PC-9 (cell line): ENCODE measurements at regions not wholly inside any gene's neighbourhood (a gene's known extent, or its start where the extent isn't known, plus 50 kb on each side); places are given as distances from the start of the nearest gene placed in this dataset.
"Not testable (repeated sequence)": the region's sequence is repeated elsewhere in the genome, so short reads cannot be mapped to it uniquely, and the experiment has no call there.

ENCODE experiments used
- BruUV-seq: library from RNA; stranded (reverse); fragments of 400-500 nt; replicated peaks from 2 replicates; lab custom pipeline; 2021; lab: Mats Ljungman, UMichigan
- CTCF ChIA-PET: fragments of 300-600 bp; sonication (Branson Sonifier 250); formaldehyde crosslinking; loops from one replicate; lab custom pipeline; 2022; ENCODE audit warnings: antibody characterized with exemption; lab: Charles Lee
- POLR2A ChIA-PET: fragments of 300-600 bp; sonication (Branson Sonifier 250); formaldehyde crosslinking; loops from one replicate; lab custom pipeline; 2022; ENCODE audit warnings: antibody characterized with exemption; ENCODE audit not compliant: unreplicated experiment; lab: Charles Lee
- DNase-seq, 2 experiments: peaks; one replicate each; pipeline versions ENCODE4 v3.0.0 to v3.0.0-alpha.2; 2015 to 2022; ENCODE audit warnings: mixed read lengths in 1 of 2
- H2AFZ ChIP-seq: fragments of 200-600 bp; sonication (generic); 2 replicates; pipeline ENCODE4 v1.8.1; 2017; ENCODE audit warnings: antibody characterized with exemption
- H3F3A ChIP-seq: fragments of 200-600 bp; sonication (generic); 2 replicates; pipeline ENCODE4 v1.8.1; 2017; ENCODE audit warnings: antibody characterized with exemption, mild to moderate bottlenecking, low read depth; ENCODE audit not compliant: insufficient read depth
- H3K27ac ChIP-seq: fragments of 200-600 bp; sonication (generic); 2 replicates; pipeline ENCODE4 v1.6.1; 2016; ENCODE audit warnings: mixed run types
- H3K27me3 ChIP-seq: fragments of 200-600 bp; sonication (generic); 2 replicates; pipeline ENCODE4 v1.6.1; 2016; ENCODE audit warnings: low read depth, mixed run types; ENCODE audit not compliant: insufficient read depth
- H3K36me3 ChIP-seq: fragments of 200-600 bp; sonication (generic); 2 replicates; pipeline ENCODE4 v1.6.1; 2016; ENCODE audit warnings: low read depth, mixed run types
- H3K4me1 ChIP-seq: fragments of 200-600 bp; sonication (generic); replicated peaks from 2 replicates; pipeline ENCODE4 v1.6.1; 2016; ENCODE audit warnings: mixed run types; ENCODE audit not compliant: insufficient read depth
- H3K4me2 ChIP-seq: fragments of 200-600 bp; sonication (generic); 2 replicates; pipeline ENCODE4 v1.6.1; 2017; ENCODE audit warnings: mixed run types
- H3K4me3 ChIP-seq: fragments of 200-600 bp; sonication (generic); 2 replicates; pipeline ENCODE4 v1.6.1; 2016; ENCODE audit warnings: mixed run types
- H3K79me2 ChIP-seq: fragments of 200-600 bp; sonication (generic); 2 replicates; pipeline ENCODE4 v1.6.1; 2017; ENCODE audit warnings: low read depth, mixed run types
- H3K9me2 ChIP-seq: fragments of 200-600 bp; sonication (generic); 2 replicates; pipeline ENCODE4 v1.8.1; 2017; ENCODE audit warnings: mild to moderate bottlenecking; ENCODE audit not compliant: insufficient read depth
- H3K9me3 ChIP-seq: fragments of 200-600 bp; sonication (generic); 2 replicates; pipeline ENCODE4 v1.8.1; 2016; ENCODE audit warnings: low read depth; ENCODE audit not compliant: insufficient read depth
- H4K20me1 ChIP-seq: fragments of 200-600 bp; sonication (generic); 2 replicates; pipeline ENCODE4 v1.8.1; 2017; ENCODE audit not compliant: insufficient read depth
- EZH2 ChIP-seq: fragments of 200-600 bp; sonication (generic); IDR thresholded peaks from 2 replicates; pipeline ENCODE4 v1.8.0; 2017; ENCODE audit warnings: antibody characterized with exemption, low read depth
- intact Hi-C: fragments of 100-400 bp; cut with micrococcal nuclease; formaldehyde crosslinking; loops from one replicate; pipeline ENCODE4 v1.10.0; 2022; ENCODE audit not compliant: unreplicated experiment
- TF ChIP-seq, protein P1 (sequence below): fragments of 200-600 bp; sonication (generic); conservative IDR thresholded peaks from 2 replicates; pipeline ENCODE4 v1.6.1; 2017; ENCODE audit warnings: mixed run types, antibody characterized with exemption, mild to moderate bottlenecking, moderate library complexity

DNA sequence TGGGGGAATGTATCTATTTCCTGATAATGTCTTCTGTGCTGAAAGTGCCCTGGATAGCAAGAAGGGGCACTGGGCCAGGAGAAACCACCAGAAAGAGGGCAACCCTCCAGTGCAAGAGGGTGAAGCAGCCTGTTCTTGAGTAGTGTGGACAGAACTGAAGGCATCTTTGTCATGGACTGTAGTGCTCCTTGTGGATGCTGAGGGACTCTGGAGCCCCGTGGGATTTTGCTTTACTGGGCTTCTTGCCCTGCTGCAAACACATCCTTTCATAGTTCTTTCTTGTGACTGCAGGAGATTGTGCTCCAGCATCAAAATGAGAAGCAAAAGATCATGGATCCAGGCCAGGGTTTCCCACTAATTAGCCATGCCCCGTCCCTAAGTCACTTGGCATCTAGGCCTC is 300.6 kb downstream of the ZNF326 start:
- H3K36me3 ChIP-seq: no peaks in the 10 kb centered on the region
- no peak overlapping the region for H3K4me2 ChIP-seq
- no peaks in the 10 kb centered on the region for H3K9me3 ChIP-seq
- DNase-seq: no peak
- TF ChIP-seq, protein P1, sequence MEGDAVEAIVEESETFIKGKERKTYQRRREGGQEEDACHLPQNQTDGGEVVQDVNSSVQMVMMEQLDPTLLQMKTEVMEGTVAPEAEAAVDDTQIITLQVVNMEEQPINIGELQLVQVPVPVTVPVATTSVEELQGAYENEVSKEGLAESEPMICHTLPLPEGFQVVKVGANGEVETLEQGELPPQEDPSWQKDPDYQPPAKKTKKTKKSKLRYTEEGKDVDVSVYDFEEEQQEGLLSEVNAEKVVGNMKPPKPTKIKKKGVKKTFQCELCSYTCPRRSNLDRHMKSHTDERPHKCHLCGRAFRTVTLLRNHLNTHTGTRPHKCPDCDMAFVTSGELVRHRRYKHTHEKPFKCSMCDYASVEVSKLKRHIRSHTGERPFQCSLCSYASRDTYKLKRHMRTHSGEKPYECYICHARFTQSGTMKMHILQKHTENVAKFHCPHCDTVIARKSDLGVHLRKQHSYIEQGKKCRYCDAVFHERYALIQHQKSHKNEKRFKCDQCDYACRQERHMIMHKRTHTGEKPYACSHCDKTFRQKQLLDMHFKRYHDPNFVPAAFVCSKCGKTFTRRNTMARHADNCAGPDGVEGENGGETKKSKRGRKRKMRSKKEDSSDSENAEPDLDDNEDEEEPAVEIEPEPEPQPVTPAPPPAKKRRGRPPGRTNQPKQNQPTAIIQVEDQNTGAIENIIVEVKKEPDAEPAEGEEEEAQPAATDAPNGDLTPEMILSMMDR: no peak
- no peak for TF ChIP-seq EZH2
- BruUV-seq: no TSS peak
- no peaks in the 10 kb centered on the region for H4K20me1 ChIP-seq
- H3K4me3 ChIP-seq: no peak overlapping the region
- CTCF ChIA-PET: no interaction called here
- no peaks in the 10 kb centered on the region for H3F3A ChIP-seq
- H3K9me2 ChIP-seq: no peaks in the 10 kb centered on the region
- H3K79me2 ChIP-seq: no peaks in the 10 kb centered on the region
- H2AFZ ChIP-seq: no peak overlapping the region
- no peak overlapping the region for H3K27ac ChIP-seq
- intact Hi-C loops: no loop called here
- no peaks in the 10 kb centered on the region for H3K4me1 ChIP-seq
- POLR2A ChIA-PET: no interaction called here
- no peaks in the 10 kb centered on the region for H3K27me3 ChIP-seq

DNA sequence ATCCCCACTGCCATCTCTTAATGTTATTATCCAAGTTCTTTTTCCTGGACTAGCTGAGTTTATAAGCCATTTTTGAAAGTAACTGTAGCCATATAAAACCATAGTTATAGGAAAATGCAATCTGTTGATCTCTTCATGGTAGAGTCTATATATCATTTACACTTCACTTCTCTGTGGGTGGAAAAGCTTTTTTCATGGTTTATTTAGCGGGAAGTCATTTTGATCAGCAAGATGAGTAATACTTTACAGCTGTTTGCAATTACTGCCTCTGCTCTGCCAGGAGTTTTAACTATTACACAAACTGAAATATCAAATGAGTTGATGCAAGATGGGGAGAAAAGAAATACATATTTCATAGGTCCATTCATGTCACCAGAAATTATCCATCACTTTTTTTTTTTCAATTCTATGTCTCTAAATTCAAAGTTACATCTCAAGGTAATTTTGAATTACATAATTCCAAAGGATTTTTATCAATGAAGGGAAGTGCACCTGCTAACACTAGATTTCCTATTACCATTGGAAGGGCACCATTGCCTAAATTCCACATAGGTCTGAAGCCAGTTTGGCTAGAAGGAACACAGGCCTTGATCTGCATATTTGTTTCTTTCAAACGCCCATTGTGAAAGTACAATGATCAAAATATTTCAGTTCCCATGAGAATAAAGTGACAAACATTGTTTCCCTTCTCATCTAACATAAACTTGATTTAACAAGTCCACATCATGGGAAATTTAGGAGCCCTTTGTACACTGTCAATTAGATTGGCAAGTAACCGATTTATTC is 296.7 kb downstream of the ZNF326 start:
- CTCF ChIA-PET: interaction anchor here (0.6 kb wide), 1 partner anchor 133 kb away, joined by 5 read pairs; no protein-coding TSS in a partner anchor
- no peaks in the 10 kb centered on the region for H3K9me2 ChIP-seq
- DNase-seq: no peak
- intact Hi-C loops: no loop called here
- H4K20me1 ChIP-seq: no peaks in the 10 kb centered on the region
- no peaks in the 10 kb centered on the region for H3K36me3 ChIP-seq
- H3K79me2 ChIP-seq: no peaks in the 10 kb centered on the region
- H3K27ac ChIP-seq: no peak overlapping the region
- BruUV-seq: no TSS peak
- H3F3A ChIP-seq: no peaks in the 10 kb centered on the region
- TF ChIP-seq EZH2: no peak
- TF ChIP-seq, protein P1: no peak
- H3K27me3 ChIP-seq: no peaks in the 10 kb centered on the region
- no peaks in the 10 kb centered on the region for H3K9me3 ChIP-seq
- no peaks in the 10 kb centered on the region for H3K4me1 ChIP-seq
- H3K4me3 ChIP-seq: no peak overlapping the region
- POLR2A ChIA-PET: no interaction called here
- no peak overlapping the region for H3K4me2 ChIP-seq
- H2AFZ ChIP-seq: no peak overlapping the region

DNA sequence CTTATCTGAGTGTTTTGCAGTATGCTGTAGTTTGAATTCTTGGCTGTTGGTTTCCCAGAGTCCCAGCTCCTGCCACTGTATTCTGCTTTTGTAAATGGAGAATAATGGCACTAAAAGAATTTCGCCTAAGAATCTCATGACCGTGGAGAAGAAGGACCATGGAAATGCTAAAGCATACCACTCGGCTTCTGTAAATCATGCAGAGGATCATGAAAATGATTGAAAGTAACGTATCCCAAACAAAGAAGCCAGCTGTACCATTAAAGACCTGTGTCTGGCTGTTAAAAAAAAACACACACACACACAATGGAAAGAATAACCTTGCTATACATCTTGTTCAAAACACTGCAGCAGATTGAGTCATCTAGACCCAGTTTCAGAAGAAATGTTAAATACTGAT is 287.9 kb downstream of the ZNF326 start:
- POLR2A ChIA-PET: no interaction called here

DNA sequence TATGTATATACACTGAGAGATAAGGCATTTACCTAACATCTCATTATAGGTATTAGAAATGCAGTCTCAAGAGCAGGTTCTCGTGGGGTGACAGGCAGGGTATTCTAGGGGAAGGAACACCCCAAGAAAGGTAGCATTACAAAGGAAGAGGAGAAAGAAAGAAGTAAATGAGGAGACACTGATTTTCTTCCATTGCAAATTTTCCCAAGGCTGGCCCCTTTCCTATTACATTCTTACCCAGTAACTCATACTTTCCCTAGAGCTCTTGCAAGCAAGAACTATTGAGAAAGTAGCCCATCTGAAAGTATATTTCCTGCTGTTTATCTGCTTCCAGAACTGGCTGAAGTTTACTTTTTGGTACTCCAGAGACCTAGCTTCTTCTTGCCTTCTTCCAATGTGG is 287.0 kb downstream of the ZNF326 start:
- CTCF ChIA-PET, DNase-seq, BruUV-seq: not testable (repeated sequence)

More for the DNA sequence above, 287.9 kb downstream of the ZNF326 start:
- TF ChIP-seq, protein P1: no peak
- no peak for TF ChIP-seq EZH2
- H3K4me2 ChIP-seq: no peak overlapping the region
- H3K36me3 ChIP-seq: no peaks in the 10 kb centered on the region
- H4K20me1 ChIP-seq: no peaks in the 10 kb centered on the region
- no peaks in the 10 kb centered on the region for H3K79me2 ChIP-seq
- no peaks in the 10 kb centered on the region for H3F3A ChIP-seq
- H3K4me3 ChIP-seq: no peak overlapping the region
- no peaks in the 10 kb centered on the region for H3K9me2 ChIP-seq
- CTCF ChIA-PET: no interaction called here
- intact Hi-C loops: no loop called here
- no peaks in the 10 kb centered on the region for H3K4me1 ChIP-seq
- BruUV-seq: no TSS peak
- H3K27ac ChIP-seq: no peak overlapping the region
- no peaks in the 10 kb centered on the region for H3K27me3 ChIP-seq
- DNase-seq: no peak
- H2AFZ ChIP-seq: no peak overlapping the region
- no peaks in the 10 kb centered on the region for H3K9me3 ChIP-seq

More for the DNA sequence above, 287.0 kb downstream of the ZNF326 start:
- H3K4me1 ChIP-seq, H3K4me3 ChIP-seq, H3K27ac ChIP-seq, H3K9me2 ChIP-seq, H3K79me2 ChIP-seq, POLR2A ChIA-PET, H3K36me3 ChIP-seq, H3F3A ChIP-seq, H4K20me1 ChIP-seq, H3K9me3 ChIP-seq, intact Hi-C loops, H2AFZ ChIP-seq, H3K27me3 ChIP-seq, H3K4me2 ChIP-seq: not testable (repeated sequence)
